HEK293 (cell line): ENCODE measurements at regions not wholly inside any gene's neighbourhood (a gene's known extent, or its start where the extent isn't known, plus 50 kb on each side); places are given as distances from the start of the nearest gene placed in this dataset.

Experiments
- CTCF ChIA-PET: fragments of 350-600 bp; formaldehyde crosslinking; extraction: SDS; loops from one replicate; lab custom pipeline; 2021; ENCODE audit warnings: antibody characterized with exemption; lab: Yijun Ruan, JAX
- POLR2A ChIA-PET: fragments of 300-600 bp; formaldehyde crosslinking; extraction: SDS; loops from one replicate; lab custom pipeline; 2020; ENCODE audit warnings: antibody characterized with exemption, inconsistent platforms; lab: Yijun Ruan, JAX
- H3K27ac ChIP-seq: fragments of 200-500 bp; sonication (Bioruptor generic); 2 replicates; pipeline ENCODE4 v1.5.1; 2014; ENCODE audit warnings: low read depth, low read length, control low read depth, inconsistent platforms; ENCODE audit errors: extremely low read depth
- H3K36me3 ChIP-seq, 2 experiments: fragments of 200-500 bp in 1 of 2; sonication (Bioruptor generic) in 1 of 2; 1 replicate in 1 of 2; 2 replicates in 1 of 2; pipeline ENCODE4 v1.5.1; 2014 to 2017; ENCODE audit warnings: inconsistent platforms in 2 of 2, low read length in 2 of 2; ENCODE audit not compliant: control insufficient read depth in 2 of 2, insufficient read depth in 1 of 2
- H3K4me1 ChIP-seq: fragments of 200-500 bp; sonication (Bioruptor generic); 2 replicates; pipeline ENCODE4 v1.5.1; 2014; ENCODE audit warnings: mild to moderate bottlenecking, low read length, inconsistent platforms; ENCODE audit not compliant: control insufficient read depth, insufficient read depth
- H3K4me3 ChIP-seq: 2 replicates; pipeline ENCODE4 v1.5.1; 2011; ENCODE audit warnings: low read depth, mild to moderate bottlenecking, control low read depth, low read length, moderate library complexity
- H3K9me3 ChIP-seq: fragments of 200-500 bp; sonication (Bioruptor generic); 2 replicates; pipeline ENCODE4 v1.5.1; 2014; ENCODE audit warnings: low read depth, low read length, inconsistent platforms; ENCODE audit not compliant: control insufficient read depth, insufficient read depth
- KLF10 ChIP-seq: fragments of 450-650 bp; IDR thresholded peaks from 2 replicates; pipeline ENCODE4 v1.5.1; 2018; ENCODE audit warnings: missing biosample characterization, mild to moderate bottlenecking, missing genetic modification characterization
- KLF16 ChIP-seq: fragments of 450-650 bp; formaldehyde crosslinking; IDR thresholded peaks from 2 replicates; pipeline ENCODE4 v1.5.1; 2017; ENCODE audit warnings: missing biosample characterization, missing genetic modification characterization
- KLF7 ChIP-seq: fragments of 450-650 bp; formaldehyde crosslinking; IDR thresholded peaks from 2 replicates; pipeline ENCODE4 v1.5.1; 2016; ENCODE audit warnings: missing biosample characterization, missing genetic modification characterization, borderline replicate concordance
- MEIS1 ChIP-seq: sonication (generic); formaldehyde crosslinking; IDR thresholded peaks from 2 replicates; pipeline ENCODE4 v1.8.1; 2022; ENCODE audit warnings: missing genetic modification reagents, mild to moderate bottlenecking, borderline replicate concordance
- MYNN ChIP-seq: fragments of 450-650 bp; formaldehyde crosslinking; IDR thresholded peaks from 2 replicates; pipeline ENCODE4 v1.5.1; 2016; ENCODE audit warnings: missing biosample characterization, missing genetic modification characterization, borderline replicate concordance
- REPIN1 ChIP-seq: fragments of 450-650 bp; formaldehyde crosslinking; IDR thresholded peaks from 2 replicates; pipeline ENCODE4 v1.5.1; 2017; ENCODE audit warnings: missing biosample characterization, missing genetic modification characterization, low read depth
- SETDB1 ChIP-seq: IDR thresholded peaks from one replicate; pipeline ENCODE4 v1.6.1; 2017; ENCODE audit warnings: mild to moderate bottlenecking, low read length, moderate library complexity, mixed read lengths; ENCODE audit not compliant: insufficient read length
- SP3 ChIP-seq: fragments of 450-650 bp; formaldehyde crosslinking; IDR thresholded peaks from 2 replicates; pipeline ENCODE4 v1.5.1; 2016; ENCODE audit warnings: missing biosample characterization, missing genetic modification characterization
- WT1 ChIP-seq: fragments of 450-650 bp; formaldehyde crosslinking; IDR thresholded peaks from 2 replicates; pipeline ENCODE4 v1.5.1; 2016; ENCODE audit warnings: missing biosample characterization, missing genetic modification characterization
- ZEB2 ChIP-seq: fragments of 450-650 bp; formaldehyde crosslinking; IDR thresholded peaks from 2 replicates; pipeline ENCODE4 v1.5.1; 2016; ENCODE audit warnings: missing biosample characterization, missing genetic modification characterization
- ZFP69B ChIP-seq: fragments of 450-650 bp; formaldehyde crosslinking; IDR thresholded peaks from 2 replicates; pipeline ENCODE4 v1.5.1; 2016; ENCODE audit warnings: missing biosample characterization, missing genetic modification characterization
- ZNF114 ChIP-seq: fragments of 450-650 bp; formaldehyde crosslinking; IDR thresholded peaks from 2 replicates; pipeline ENCODE4 v1.5.0; 2017; ENCODE audit warnings: missing biosample characterization, missing genetic modification characterization
- ZNF155 ChIP-seq: fragments of 450-650 bp; formaldehyde crosslinking; IDR thresholded peaks from 2 replicates; pipeline ENCODE4 v1.5.1; 2016; ENCODE audit warnings: missing biosample characterization, missing genetic modification characterization
- ZNF169 ChIP-seq: fragments of 450-650 bp; formaldehyde crosslinking; IDR thresholded peaks from 2 replicates; pipeline ENCODE4 v1.5.1; 2016; ENCODE audit warnings: missing biosample characterization, missing genetic modification characterization
- ZNF174 ChIP-seq: fragments of 450-650 bp; formaldehyde crosslinking; IDR thresholded peaks from 2 replicates; pipeline ENCODE4 v1.5.0; 2017; ENCODE audit warnings: missing biosample characterization, mild to moderate bottlenecking, missing genetic modification characterization
- ZNF350 ChIP-seq: fragments of 450-650 bp; formaldehyde crosslinking; IDR thresholded peaks from 2 replicates; pipeline ENCODE4 v1.5.0; 2017; ENCODE audit warnings: missing biosample characterization, mild to moderate bottlenecking, missing genetic modification characterization
- ZNF514 ChIP-seq: fragments of 450-650 bp; formaldehyde crosslinking; IDR thresholded peaks from 2 replicates; pipeline ENCODE4 v1.5.1; 2016; ENCODE audit warnings: missing biosample characterization, missing genetic modification characterization
- ZNF530 ChIP-seq: fragments of 450-650 bp; formaldehyde crosslinking; IDR thresholded peaks from 2 replicates; pipeline ENCODE4 v1.5.1; 2016; ENCODE audit warnings: low read depth, missing biosample characterization, missing genetic modification characterization
- ZNF555 ChIP-seq: fragments of 450-650 bp; formaldehyde crosslinking; conservative IDR thresholded peaks from 2 replicates; pipeline ENCODE4 v1.5.1; 2017; ENCODE audit warnings: missing biosample characterization, mild to moderate bottlenecking, missing genetic modification characterization, inconsistent platforms
- ZNF626 ChIP-seq: fragments of 450-650 bp; sonication (Bioruptor Pico); formaldehyde crosslinking; IDR thresholded peaks from 2 replicates; pipeline ENCODE4 v1.5.1; 2018; ENCODE audit warnings: missing biosample characterization, missing genetic modification characterization, inconsistent platforms
- ZNF701 ChIP-seq: fragments of 450-650 bp; formaldehyde crosslinking; IDR thresholded peaks from 2 replicates; pipeline ENCODE4 v1.5.1; 2016; ENCODE audit warnings: missing biosample characterization, missing genetic modification characterization
- ZNF707 ChIP-seq: fragments of 450-650 bp; formaldehyde crosslinking; IDR thresholded peaks from 2 replicates; pipeline ENCODE4 v1.5.1; 2016; ENCODE audit warnings: missing biosample characterization, missing genetic modification characterization
- ZNF747 ChIP-seq: fragments of 450-650 bp; formaldehyde crosslinking; IDR thresholded peaks from 2 replicates; pipeline ENCODE4 v1.5.1; 2016; ENCODE audit warnings: missing biosample characterization, missing genetic modification characterization
- TF ChIP-seq, protein P1 (sequence below): fragments of 450-650 bp; formaldehyde crosslinking; IDR thresholded peaks from 2 replicates; pipeline ENCODE4 v1.5.1; 2016; ENCODE audit warnings: missing biosample characterization, missing genetic modification characterization, borderline replicate concordance
- TF ChIP-seq, protein P2 (sequence below): fragments of 450-650 bp; IDR thresholded peaks from 2 replicates; pipeline ENCODE4 v1.5.1; 2018; ENCODE audit warnings: missing biosample characterization, mild to moderate bottlenecking, missing genetic modification characterization
- TF ChIP-seq, protein P3 (sequence below): fragments of 450-650 bp; formaldehyde crosslinking; IDR thresholded peaks from 2 replicates; pipeline ENCODE4 v1.5.1; 2016; ENCODE audit warnings: missing biosample characterization, missing genetic modification characterization, low read depth
- TF ChIP-seq, protein P4 (sequence below): fragments of 450-650 bp; formaldehyde crosslinking; IDR thresholded peaks from 2 replicates; pipeline ENCODE4 v1.5.1; 2016; ENCODE audit warnings: missing biosample characterization, missing genetic modification characterization
- TF ChIP-seq, protein P5 (sequence below): fragments of 450-650 bp; formaldehyde crosslinking; IDR thresholded peaks from 2 replicates; pipeline ENCODE4 v1.5.1; 2016; ENCODE audit warnings: missing biosample characterization, missing genetic modification characterization

DNA sequence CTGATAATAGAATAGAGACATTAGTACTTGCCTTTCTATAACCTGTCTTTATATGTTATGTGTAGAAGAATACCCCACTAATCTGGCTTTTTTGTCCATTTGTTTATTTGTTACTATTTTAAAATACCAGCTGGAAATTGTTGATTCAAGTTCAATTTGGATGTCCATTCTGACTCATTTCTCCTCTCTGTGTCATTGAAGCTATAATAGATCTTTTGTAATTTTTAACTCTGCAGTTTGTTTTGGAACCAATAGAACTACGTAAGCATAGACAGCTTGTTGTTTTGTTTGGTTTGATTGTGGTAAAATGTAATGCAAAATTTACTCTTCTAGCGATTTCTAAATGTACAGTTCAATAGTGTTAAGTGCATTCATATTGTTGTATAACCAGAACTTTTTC lies 390.4 kb downstream of the ZIC1 start:
- POLR2A ChIA-PET = no interaction called here
- no peaks in the 10 kb centered on the region for H3K36me3 ChIP-seq
- CTCF ChIA-PET = no interaction called here
- no peak overlapping the region for H3K4me3 ChIP-seq
- no peak overlapping the region for H3K27ac ChIP-seq
- H3K4me1 ChIP-seq = no peaks in the 10 kb centered on the region
- no peaks in the 10 kb centered on the region for H3K9me3 ChIP-seq
- TF ChIP-seq ZNF555 (tag by site-specific recombination) = no peak
- TF ChIP-seq, protein P1, sequence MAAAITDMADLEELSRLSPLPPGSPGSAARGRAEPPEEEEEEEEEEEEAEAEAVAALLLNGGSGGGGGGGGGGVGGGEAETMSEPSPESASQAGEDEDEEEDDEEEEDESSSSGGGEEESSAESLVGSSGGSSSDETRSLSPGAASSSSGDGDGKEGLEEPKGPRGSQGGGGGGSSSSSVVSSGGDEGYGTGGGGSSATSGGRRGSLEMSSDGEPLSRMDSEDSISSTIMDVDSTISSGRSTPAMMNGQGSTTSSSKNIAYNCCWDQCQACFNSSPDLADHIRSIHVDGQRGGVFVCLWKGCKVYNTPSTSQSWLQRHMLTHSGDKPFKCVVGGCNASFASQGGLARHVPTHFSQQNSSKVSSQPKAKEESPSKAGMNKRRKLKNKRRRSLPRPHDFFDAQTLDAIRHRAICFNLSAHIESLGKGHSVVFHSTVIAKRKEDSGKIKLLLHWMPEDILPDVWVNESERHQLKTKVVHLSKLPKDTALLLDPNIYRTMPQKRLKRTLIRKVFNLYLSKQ (tag by site-specific recombination) = no peak
- TF ChIP-seq ZNF707 (tag by site-specific recombination) = no peak
- TF ChIP-seq ZNF701 (tag by site-specific recombination) = no peak
- TF ChIP-seq KLF7 (tag by site-specific recombination) = no peak
- no peak for TF ChIP-seq SP3 (tag by site-specific recombination)

DNA sequence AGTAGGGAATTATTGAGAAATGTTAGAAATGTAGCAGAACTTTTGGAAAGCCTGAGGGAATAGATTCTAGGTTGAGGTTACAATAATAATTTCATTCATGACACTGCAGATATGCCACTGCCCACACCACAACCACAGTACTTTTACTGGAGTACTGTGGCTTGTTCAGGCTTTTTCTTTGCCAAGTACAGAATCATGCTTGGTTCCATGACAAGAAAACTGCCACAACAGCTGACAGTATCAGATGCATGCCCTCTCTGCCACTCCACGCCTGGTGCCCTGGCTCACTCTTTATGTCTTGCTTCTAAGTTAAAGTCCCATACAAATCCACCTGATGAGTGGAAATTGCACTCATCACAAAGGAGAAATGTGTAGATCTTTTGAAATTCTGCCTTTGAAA lies 398.6 kb downstream of the ZIC1 start:
- TF ChIP-seq ZNF626 (tag by site-specific recombination) (no peak), MYNN (no peak), REPIN1 (tag by site-specific recombination) (no peak), ZNF169 (no peak), WT1 (tag by site-specific recombination) (no peak), ZNF174 (tag by site-specific recombination) (no peak), ZNF155 (tag by site-specific recombination) (no peak), SETDB1 (no peak)
- TF ChIP-seq, protein P2, sequence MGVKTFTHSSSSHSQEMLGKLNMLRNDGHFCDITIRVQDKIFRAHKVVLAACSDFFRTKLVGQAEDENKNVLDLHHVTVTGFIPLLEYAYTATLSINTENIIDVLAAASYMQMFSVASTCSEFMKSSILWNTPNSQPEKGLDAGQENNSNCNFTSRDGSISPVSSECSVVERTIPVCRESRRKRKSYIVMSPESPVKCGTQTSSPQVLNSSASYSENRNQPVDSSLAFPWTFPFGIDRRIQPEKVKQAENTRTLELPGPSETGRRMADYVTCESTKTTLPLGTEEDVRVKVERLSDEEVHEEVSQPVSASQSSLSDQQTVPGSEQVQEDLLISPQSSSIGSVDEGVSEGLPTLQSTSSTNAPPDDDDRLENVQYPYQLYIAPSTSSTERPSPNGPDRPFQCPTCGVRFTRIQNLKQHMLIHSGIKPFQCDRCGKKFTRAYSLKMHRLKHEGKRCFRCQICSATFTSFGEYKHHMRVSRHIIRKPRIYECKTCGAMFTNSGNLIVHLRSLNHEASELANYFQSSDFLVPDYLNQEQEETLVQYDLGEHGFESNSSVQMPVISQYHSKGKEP = no peak

DNA sequence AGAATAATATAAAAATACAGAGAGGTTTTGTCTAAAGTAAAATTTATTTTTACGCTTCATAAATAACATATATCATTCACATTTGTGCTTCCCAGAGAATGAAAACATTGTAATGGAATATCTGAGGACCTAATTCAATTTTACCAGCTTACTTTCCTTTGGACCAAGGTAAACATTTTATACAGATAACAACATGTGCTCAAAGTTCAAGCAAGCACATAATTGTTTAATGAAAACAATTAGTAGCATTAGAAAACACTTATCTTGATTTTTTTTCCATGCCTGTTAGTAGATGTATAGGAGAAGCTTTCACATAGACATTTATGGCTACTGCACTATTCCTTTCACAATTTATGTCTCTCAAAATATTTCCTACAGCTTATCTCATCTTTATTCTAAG lies 400.0 kb downstream of the ZIC1 start:
- POLR2A ChIA-PET = no interaction called here
- Histone ChIP-seq H3K4me1 (no peaks in the 10 kb centered on the region), H3K27ac (no peak overlapping the region), H3K4me3 (no peak overlapping the region), H3K36me3 (no peaks in the 10 kb centered on the region), H3K9me3 (no peaks in the 10 kb centered on the region)
- TF ChIP-seq SP3 (tag by site-specific recombination) = no peak
- no peak for TF ChIP-seq ZNF747 (tag by site-specific recombination)
- TF ChIP-seq ZNF114 (tag by site-specific recombination) = no peak
- TF ChIP-seq ZEB2 (tag by site-specific recombination) = no peak
- TF ChIP-seq, protein P3, sequence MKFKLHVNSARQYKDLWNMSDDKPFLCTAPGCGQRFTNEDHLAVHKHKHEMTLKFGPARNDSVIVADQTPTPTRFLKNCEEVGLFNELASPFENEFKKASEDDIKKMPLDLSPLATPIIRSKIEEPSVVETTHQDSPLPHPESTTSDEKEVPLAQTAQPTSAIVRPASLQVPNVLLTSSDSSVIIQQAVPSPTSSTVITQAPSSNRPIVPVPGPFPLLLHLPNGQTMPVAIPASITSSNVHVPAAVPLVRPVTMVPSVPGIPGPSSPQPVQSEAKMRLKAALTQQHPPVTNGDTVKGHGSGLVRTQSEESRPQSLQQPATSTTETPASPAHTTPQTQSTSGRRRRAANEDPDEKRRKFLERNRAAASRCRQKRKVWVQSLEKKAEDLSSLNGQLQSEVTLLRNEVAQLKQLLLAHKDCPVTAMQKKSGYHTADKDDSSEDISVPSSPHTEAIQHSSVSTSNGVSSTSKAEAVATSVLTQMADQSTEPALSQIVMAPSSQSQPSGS = no peak
- TF ChIP-seq ZNF350 (tag by site-specific recombination) = no peak
- TF ChIP-seq MEIS1 = no peak
- TF ChIP-seq, protein P4, sequence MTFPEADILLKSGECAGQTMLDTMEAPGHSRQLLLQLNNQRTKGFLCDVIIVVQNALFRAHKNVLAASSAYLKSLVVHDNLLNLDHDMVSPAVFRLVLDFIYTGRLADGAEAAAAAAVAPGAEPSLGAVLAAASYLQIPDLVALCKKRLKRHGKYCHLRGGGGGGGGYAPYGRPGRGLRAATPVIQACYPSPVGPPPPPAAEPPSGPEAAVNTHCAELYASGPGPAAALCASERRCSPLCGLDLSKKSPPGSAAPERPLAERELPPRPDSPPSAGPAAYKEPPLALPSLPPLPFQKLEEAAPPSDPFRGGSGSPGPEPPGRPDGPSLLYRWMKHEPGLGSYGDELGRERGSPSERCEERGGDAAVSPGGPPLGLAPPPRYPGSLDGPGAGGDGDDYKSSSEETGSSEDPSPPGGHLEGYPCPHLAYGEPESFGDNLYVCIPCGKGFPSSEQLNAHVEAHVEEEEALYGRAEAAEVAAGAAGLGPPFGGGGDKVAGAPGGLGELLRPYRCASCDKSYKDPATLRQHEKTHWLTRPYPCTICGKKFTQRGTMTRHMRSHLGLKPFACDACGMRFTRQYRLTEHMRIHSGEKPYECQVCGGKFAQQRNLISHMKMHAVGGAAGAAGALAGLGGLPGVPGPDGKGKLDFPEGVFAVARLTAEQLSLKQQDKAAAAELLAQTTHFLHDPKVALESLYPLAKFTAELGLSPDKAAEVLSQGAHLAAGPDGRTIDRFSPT = no peak
- TF ChIP-seq ZNF514 (tag by site-specific recombination) = no peak
- no peak for TF ChIP-seq ZNF530
- TF ChIP-seq, protein P5, sequence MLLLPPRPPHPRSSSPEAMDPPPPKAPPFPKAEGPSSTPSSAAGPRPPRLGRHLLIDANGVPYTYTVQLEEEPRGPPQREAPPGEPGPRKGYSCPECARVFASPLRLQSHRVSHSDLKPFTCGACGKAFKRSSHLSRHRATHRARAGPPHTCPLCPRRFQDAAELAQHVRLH (tag by site-specific recombination) = no peak
- TF ChIP-seq ZFP69B (tag by site-specific recombination) = no peak
- TF ChIP-seq ZNF626 (tag by site-specific recombination) = no peak
- no peak for TF ChIP-seq KLF16 (tag by site-specific recombination)
- no peak for TF ChIP-seq KLF10 (tag by site-specific recombination)
- CTCF ChIA-PET = interaction anchor here (0.5 kb wide), 1 partner anchor 547 kb away, joined by 3 read pairs; no protein-coding TSS in a partner anchor

More for the DNA sequence above, 398.6 kb downstream of the ZIC1 start:
- ChIA-PET POLR2A (no interaction called here), CTCF (no interaction called here)
- Histone ChIP-seq H3K4me3 (no peak overlapping the region), H3K4me1 (no peaks in the 10 kb centered on the region), H3K9me3 (no peaks in the 10 kb centered on the region), H3K27ac (no peak overlapping the region), H3K36me3 (no peaks in the 10 kb centered on the region)
